Right lobe of liver (tissue), 6 donors: ENCODE measurements at regions not wholly inside any gene's neighbourhood (a gene's known extent, or its start where the extent isn't known, plus 50 kb on each side); places are given as distances from the start of the nearest gene placed in this dataset.

Experiments used
- ATAC-seq, 4 donors: fragments of 200-7000 bp; cut with Tn5 transposase; one replicate each; pipeline ENCODE4 v1.9.1; 2020; ENCODE audit warnings: mild to moderate bottlenecking in 4 of 4, moderate library complexity in 4 of 4
- DNase-seq, 3 donors: peaks; one replicate each; pipeline ENCODE4 v3.0.0-alpha.2; 2020
- H3K27ac ChIP-seq, 3 donors: fragments of 200-600 bp; one replicate each; pipeline ENCODE4 v1.8.0; 2022
- H3K27me3 ChIP-seq, 2 donors: fragments of 200-600 bp; one replicate each; pipeline ENCODE4 v1.8.0; 2022
- H3K36me3 ChIP-seq, 4 donors: fragments of 200-600 bp; sonication (generic) in 1 of 4; one replicate each; pipeline versions ENCODE4 v1.5.1 to v1.8.0; 2017 to 2022; ENCODE audit warnings: control low read depth in 1 of 4
- H3K4me1 ChIP-seq, 4 donors: fragments of 200-600 bp; sonication (generic) in 1 of 4; one replicate each; pipeline versions ENCODE4 v1.5.1 to v1.8.0; 2017 to 2022; ENCODE audit warnings: control low read depth in 1 of 4
- H3K4me3 ChIP-seq, 3 donors: fragments of 200-600 bp; one replicate each; pipeline ENCODE4 v1.8.0; 2022
- H3K9me3 ChIP-seq, 4 donors: fragments of 200-600 bp; sonication (generic) in 1 of 4; one replicate each; pipeline versions ENCODE4 v1.5.1 to v1.8.0; 2017 to 2022; ENCODE audit warnings: control low read depth in 1 of 4
- CTCF ChIP-seq, 4 donors: fragments of 200-600 bp in 3 of 4; fragments of 450-650 bp in 1 of 4; IDR thresholded peaks; one replicate each; pipeline versions ENCODE4 v1.5.1 to v1.8.0; 2016 to 2022; ENCODE audit warnings: antibody characterized with exemption in 4 of 4, mild to moderate bottlenecking in 2 of 4
- POLR2A ChIP-seq: fragments of 450-650 bp; IDR thresholded peaks from one replicate; pipeline ENCODE4 v1.6.1; 2017; ENCODE audit warnings: antibody characterized with exemption, mild to moderate bottlenecking
- WGBS: methylation state at CpG from one replicate; pipeline ENCODE4 v1.1.6; 2018; ENCODE audit warnings: low coverage, low lambda C conversion rate; ENCODE audit not compliant: insufficient coverage; ENCODE audit errors: missing lambda C conversion rate; 5-methylcytosine and 5-hydroxymethylcytosine counted together
- intact Hi-C, 2 donors: fragments of 100-400 bp; cut with DNase I; formaldehyde crosslinking; loops; one replicate each; pipeline versions ENCODE4 v1.11.2 to v1.14.1; 2022
- donor health status: DM: no; HTN: yes; CAD: no.
- donor health status: DM: no; HTN: no; CAD: no.
- donor health status: DM: no; HTN: no; CAD: no.
- donor health status: DM: no; HTN: yes; CAD: no.
- donor health status: DM: no; HTN: yes; CAD: no.

GRCh38 chr20:41726727-41727126 is 108.5 kb upstream of the CHD6 start:
- intact Hi-C loops: no loop called here

DNA sequence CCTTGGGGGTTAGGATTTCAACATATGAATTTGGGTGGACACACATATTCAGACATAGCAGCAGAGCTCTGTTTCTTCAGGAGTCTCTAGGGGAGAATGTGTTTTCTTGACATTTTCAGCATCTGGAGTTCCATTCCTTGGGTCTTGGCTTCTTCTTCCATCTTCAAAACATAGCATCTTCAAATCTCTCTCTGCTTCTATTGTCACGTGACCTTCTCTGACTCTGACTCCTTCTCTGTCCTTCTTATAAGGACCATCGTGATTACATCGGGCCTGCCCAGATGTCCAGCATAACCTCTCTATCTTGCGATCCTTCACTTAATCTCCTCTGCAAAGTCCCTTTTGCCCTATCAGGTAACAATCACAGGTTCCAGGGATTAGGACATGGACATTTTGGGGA is 101.0 kb upstream of the CHD6 start:
- WGBS: 55% methylated on average over 3 of the region's 4 CpGs
- no peak for DNase-seq
- no peaks in the 10 kb centered on the region for H3K27me3 ChIP-seq
- ATAC-seq: no peak
- intact Hi-C loops: no loop called here
- no peaks in the 10 kb centered on the region for H3K36me3 ChIP-seq
- H3K4me3 ChIP-seq: no peak overlapping the region
- no peaks in the 10 kb centered on the region for H3K9me3 ChIP-seq
- H3K27ac ChIP-seq: no peak overlapping the region
- H3K4me1 ChIP-seq: no peaks in the 10 kb centered on the region
- no peak for TF ChIP-seq POLR2A
- TF ChIP-seq CTCF (IDR thresholded peaks at IDR 0.05): no peak

More at GRCh38 chr20:41726727-41727126, 108.5 kb upstream of the CHD6 start:
- H3K27me3 ChIP-seq: no peaks in the 10 kb centered on the region
- TF ChIP-seq CTCF (IDR thresholded peaks at IDR 0.05) (no peak), POLR2A (no peak)
- H3K4me1 ChIP-seq: no peaks in the 10 kb centered on the region
- no peaks in the 10 kb centered on the region for H3K9me3 ChIP-seq
- 23% methylated on average over 4 of the region's 4 CpGs for WGBS
- no peak for ATAC-seq
- H3K36me3 ChIP-seq: no peaks in the 10 kb centered on the region
- H3K27ac ChIP-seq: no peak overlapping the region
- no peak overlapping the region for H3K4me3 ChIP-seq
- no peak for DNase-seq

DNA sequence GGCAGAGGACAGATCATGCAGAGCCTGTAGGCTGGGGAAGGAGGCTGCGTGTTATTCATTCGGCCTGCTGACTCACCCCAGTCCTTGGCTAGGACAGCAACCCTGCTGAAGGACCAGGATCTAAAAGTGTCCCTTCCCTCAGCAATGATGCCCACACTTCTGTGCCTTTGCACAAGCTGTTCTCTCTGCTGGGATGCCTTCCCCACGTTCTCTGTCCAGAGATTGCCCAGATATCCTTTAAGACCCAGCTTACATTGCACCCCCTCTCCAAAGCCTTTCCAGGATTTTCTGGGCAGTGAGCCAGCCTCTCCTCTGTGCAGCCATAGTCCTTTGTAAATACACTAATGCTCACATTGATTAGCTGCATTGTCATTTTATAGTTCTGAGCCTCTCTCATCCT is 99.3 kb upstream of the CHD6 start:
- no peak overlapping the region for H3K27ac ChIP-seq
- H3K36me3 ChIP-seq: no peaks in the 10 kb centered on the region
- H3K27me3 ChIP-seq: no peaks in the 10 kb centered on the region
- no peak overlapping the region for H3K4me3 ChIP-seq
- DNase-seq: no peak
- intact Hi-C loops: no loop called here
- no peaks in the 10 kb centered on the region for H3K4me1 ChIP-seq
- ATAC-seq: no peak
- no CpG with 5 or more reads among the region's 3 CpGs for WGBS
- H3K9me3 ChIP-seq: no peaks in the 10 kb centered on the region
- TF ChIP-seq POLR2A: no peak

GRCh38 chr20:41716911-41717310 is 98.7 kb upstream of the CHD6 start:
- Histone ChIP-seq H3K36me3 (no peaks in the 10 kb centered on the region), H3K4me3 (no peak overlapping the region), H3K27me3 (no peaks in the 10 kb centered on the region), H3K27ac (no peak overlapping the region), H3K9me3 (no peaks in the 10 kb centered on the region), H3K4me1 (no peaks in the 10 kb centered on the region)
- intact Hi-C loops: no loop called here
- no peak for TF ChIP-seq POLR2A
- no peak for TF ChIP-seq CTCF (IDR thresholded peaks at IDR 0.05)
- ATAC-seq: no peak
- DNase-seq: no peak

- no peak overlapping the region for H3K4me3 ChIP-seq
- no peaks in the 10 kb centered on the region for H3K9me3 ChIP-seq
- TF ChIP-seq CTCF (IDR thresholded peaks at IDR 0.05) (no peak), POLR2A (no peak)
- no peaks in the 10 kb centered on the region for H3K27me3 ChIP-seq
- DNase-seq (no peak), ATAC-seq (no peak)
- 58% methylated on average over 3 of the region's 3 CpGs for WGBS
- no peaks in the 10 kb centered on the region for H3K36me3 ChIP-seq
- H3K27ac ChIP-seq: no peak overlapping the region
- intact Hi-C loops: no loop called here
- H3K4me1 ChIP-seq: no peaks in the 10 kb centered on the region
These were observed 98.3 kb upstream of the CHD6 start for GRCh38 chr20:41716436-41716835.
